RPMI8226 (cell line): ENCODE measurements at regions not wholly inside any gene's neighbourhood (a gene's known extent, or its start where the extent isn't known, plus 50 kb on each side); places are given as distances from the start of the nearest gene placed in this dataset.

Source experiments
- DNase-seq: peaks from one replicate; pipeline ENCODE4 v3.0.0-alpha.2; 2015

DNA sequence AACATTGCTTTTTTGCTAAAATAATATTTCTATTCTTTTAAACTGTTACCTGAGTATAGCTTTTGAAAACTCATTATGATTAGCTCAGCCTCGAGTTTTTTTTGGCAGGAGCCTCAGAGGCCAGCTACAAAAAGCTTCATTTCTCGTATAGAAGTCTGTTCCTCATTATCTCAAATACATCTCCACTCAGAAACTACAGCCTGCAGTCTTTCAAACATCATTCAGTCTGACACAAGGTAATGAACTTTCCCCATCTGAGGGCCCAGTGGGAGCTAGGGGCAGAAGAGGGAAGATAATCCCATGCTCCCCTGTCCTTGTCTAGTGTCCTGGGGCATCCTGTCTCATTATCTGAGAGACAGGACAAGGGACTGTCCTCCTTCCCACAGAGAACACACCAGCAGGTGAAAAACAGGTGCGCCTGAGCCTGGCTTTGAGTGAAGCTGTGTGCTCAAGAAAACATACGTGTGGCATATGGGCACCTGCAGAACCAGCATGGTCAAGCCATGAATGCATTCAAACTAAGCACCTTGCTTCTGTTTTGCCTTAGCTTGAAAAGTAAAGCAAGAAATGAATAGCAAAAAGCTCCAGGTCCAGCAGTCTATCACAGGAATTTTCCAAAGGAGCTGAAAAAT lies 247.5 kb downstream of the MREG start:
- peak; percentile 63 for DNase-seq

DNA sequence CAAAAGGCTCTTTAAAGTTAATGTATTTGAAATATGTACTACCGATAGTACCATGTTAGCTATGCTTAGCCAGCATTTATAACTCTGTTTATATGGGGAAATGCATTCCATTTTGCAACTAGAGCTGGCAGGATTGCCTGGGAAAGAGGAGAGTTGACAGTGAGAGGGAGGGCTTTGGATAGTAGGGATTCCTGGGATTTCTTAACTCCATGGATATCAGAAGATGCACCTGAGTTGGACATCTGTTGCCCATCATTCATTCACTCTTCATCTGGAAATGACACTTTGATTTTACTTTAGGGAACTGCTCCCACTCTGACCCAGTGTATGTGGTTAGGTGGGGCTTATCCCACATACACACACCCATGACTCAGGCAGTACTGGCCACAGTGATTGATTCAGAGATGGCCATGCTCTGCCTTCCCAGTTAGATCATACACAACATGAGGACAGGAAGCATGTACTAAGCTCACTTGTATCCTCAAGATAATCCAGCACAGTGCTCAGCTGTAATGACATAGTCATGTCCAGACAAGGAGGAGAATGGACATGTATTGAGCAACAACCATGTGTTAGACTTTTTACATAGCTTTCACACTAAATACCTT lies 248.8 kb downstream of the MREG start:
- DNase-seq, result no peak

DNA sequence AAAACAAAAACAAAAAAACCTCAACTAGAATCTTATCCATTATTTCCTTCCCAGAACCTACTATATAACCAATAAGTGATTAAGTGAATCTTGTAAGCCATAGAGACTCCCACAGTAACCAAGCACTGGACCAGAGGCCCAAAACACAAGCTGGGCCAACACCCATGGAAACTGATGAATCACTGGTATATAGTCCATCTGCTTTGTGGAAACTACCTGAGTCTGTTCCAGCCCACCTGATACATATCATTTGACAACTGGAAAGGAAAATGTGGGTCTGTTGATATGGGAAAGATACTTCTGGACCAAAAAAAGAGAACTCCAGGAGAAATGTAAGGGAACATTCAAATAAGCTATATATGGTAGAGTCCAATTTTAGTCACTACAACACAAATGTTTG lies 252.8 kb downstream of the MREG start:
- no peak for DNase-seq

DNA sequence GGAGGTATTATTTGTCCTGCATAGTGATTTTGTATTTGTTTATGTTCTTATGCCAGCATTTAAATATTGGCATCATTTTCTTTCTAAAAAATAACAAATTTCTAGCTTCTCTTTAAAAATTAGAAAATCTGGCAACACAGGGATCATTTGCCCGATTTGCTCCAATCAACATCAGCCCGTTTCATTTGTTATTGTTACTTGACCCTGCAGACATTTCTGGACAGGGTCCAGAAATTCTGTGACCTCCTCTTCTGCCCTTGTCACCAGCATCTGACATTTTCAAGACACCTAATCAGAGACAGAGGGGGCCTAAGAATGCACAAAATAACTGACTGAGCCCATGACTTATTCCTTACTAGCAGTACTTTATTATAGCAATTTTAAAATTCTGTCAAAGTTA lies 253.3 kb downstream of the MREG start:
- DNase-seq, result no peak

DNA sequence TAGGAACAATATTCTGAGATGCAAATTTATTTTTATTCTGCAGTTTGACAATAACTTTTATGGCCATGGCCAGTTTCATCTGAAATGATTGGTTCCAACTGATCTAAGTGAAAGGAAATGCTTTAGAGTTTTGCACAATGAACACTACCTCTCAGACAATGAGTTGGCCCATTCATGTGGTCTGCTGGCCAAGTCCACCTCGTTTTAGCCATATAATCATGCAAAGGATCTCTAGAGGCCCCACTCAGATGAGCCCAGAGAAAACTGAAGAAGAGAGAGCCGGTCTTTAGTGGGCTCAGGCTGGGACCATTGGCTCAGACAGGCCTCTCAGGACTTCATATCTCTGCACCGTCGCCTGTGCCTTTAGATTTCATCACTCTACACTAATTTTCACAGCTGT lies 254.7 kb downstream of the MREG start:
- DNase-seq, result no peak

DNA sequence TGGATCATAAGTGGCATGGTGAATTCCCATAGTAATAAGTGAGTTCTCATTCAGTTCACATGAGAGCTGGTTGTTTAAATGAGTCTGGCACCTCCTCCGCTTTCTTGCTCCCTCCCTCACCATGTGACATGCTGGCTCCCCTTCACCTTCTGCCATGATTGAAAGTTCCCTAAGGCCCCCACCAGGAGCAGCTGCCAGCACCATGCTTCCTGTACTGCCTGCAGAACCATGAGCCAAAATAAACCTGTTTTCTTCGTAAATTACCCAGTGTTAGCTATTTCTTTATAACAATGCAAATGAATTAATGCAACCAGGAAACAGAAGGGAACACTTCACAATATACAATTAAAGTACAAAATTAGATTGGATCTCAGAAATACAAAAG lies 257.0 kb downstream of the MREG start:
- DNase-seq, result no peak

DNA sequence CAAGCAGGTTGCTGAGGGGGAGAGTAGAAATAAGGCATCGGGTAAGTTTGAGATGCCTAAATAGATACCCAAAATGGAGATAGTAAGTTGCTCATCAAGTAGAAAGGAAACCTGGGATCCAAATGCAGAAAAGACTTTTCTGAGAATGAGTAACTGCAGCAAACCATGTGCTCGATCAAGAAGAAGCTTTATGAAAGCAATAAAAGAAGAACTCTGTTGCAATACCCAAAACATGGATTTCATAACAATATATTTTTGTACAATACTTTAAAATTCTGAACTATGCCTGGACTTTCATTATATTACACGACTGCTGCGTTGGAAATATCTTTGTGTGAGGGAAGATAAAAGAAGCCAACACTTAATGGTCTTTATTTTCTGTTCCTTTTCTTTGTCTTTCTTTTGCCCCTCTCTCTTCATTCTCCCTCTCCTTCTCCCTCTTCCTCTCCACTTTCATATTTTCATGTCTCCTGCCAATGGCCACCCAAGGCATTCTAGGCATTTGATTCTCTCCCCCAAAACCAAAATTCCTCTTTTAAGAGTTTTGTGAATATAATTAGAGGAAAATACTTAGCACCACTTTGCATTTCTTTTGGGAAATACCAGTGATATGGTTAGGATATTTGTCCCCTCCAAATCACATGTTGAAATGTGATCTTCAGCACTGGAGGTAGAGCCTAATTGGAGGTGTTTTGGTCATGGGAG lies 257.6 kb downstream of the MREG start:
- DNase-seq, result no peak

DNA sequence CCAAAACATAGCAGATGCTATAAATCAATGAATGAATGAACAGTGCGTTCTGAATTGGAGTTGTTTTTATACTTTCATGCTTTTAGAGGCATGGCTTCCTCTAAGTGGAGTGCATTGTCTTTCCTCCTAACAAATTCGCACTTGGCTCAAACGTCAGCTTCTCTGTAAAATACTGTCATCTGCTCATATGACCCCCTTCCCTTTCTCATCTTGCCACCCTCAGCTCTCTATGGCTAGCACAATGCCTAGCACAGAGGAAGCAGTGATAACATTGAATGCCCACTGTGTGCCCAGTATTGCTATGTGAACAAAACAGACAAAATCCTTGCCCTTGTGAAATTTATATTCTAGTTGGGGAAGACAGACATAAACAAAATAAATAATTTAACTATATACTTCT lies 258.8 kb downstream of the MREG start:
- DNase-seq, result no peak

DNA sequence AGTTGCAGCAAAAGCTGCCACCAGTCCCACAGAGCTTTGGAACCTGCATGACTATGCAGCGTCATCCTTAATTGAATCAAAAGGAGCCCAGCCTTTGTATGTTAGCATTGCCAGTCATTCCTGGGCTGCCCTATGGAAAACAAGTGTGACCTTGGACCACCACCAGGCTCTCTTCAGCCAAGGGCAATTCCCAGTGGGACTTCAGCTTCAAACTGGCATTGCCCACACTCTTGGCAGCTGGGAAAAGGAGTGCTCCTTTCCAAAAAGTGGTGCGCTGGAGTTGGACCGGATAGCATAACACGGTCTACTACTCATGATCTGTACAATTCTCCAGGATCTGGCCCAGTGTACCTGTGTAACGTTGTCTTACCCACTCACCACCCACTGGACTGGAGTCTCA lies 259.5 kb downstream of the MREG start:
- no peak for DNase-seq

DNA sequence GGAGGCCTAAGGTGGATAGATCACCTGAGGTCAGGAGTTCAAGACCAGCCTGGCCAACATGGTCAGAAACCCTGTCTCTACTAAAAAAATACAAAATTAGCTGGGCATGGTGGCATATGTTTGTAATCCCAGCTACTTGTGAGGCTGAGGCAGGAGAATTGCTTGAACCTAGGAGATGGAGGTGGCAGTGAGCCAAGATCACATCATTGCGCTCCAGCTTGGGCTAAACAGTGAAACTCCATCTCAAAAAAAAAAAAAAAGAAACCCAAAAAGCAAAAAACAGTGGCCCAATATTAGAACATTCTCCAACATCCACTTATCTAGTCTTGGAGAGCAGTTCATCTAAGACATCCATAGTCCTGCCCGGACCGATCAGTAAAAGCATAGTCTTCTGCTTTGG lies 260.4 kb downstream of the MREG start:
- DNase-seq, result no peak

DNA sequence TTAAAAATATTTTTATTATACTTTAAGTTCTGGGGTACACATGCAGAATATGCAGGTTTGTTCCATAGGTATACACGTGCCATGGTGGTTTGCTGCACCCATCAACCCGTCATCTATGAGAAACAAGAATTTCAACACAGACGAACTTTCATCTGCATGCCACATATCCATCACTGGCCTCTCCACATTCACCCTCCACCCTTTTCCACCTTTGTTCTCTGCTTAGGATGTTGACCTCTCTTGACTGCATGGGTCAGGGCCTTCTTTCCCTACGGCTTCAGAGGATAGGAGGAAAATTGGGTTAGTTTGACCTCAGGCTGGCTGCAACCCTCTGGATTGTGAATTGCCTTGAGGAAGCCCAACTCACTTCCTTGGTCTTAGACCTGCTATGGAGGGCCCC lies 260.9 kb downstream of the MREG start:
- DNase-seq, result no peak

DNA sequence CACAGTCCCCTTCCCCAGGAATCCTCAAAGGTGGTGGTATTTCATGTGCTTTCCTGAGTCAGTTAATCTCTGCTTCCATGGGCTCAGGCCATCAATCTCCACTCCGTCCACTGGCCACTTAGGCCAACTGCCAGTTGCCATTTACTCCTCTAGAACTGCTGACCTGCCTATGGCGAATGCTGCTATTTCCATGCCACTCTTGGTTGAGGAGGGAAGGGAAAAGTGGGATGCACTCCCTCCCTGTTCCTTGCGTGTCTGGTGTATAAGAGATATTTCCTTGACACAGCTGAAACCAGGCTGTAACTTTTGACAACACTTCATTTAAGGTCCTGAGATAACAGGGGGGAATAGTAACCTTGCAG lies 261.5 kb downstream of the MREG start:
- no peak for DNase-seq

DNA sequence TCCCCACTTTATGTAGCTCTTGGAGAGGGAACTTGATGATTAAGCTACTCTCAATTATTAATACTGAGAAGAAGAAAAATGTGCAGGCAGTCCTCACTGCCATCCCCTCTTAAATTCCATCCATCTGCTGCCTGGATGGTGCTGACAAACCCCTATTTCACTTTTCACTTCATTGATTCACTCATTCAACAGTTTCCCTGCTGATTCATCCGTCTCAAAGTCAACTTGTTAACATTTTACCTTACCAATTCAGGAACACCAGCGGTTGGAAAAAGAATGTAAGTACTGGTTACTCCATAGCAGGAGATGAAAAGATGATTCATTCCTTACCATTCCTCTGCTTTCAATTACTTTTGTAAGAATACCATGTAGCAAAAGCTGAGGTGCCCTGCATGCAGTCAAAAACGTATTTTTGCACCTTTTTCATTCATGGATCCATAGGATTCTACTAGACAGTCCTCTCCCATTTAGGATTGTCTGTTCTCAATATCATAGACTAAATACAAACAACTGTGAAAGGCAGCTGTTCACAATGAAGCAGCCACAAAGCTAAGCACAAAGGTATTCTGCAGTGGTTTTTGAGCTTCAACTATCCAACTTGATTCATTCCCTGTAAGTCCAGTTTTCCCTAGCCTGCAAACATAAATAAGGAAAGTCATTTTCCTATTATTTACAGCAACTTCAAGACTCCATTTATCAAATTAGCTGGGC lies 262.0 kb downstream of the MREG start:
- DNase-seq, result no peak

DNA sequence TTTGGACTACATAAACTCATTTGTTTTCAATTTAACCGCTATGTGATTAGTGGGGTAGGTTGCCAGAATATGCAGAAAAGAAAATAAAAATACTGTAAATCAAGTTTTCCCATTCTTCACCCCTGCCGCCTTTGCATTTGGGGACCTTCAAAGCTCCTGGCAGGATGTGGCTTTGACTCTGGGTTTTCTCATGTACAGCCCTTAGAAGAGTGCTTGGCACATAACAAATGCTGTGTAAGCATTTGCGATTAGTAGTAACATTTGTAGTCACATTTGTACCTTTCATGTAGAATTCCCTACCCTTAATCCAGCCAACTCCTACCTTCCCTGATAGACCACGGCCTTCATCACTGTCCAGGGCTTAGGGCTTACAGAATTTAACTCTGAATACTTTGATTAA lies 262.6 kb downstream of the MREG start:
- peak; percentile 31 for DNase-seq

DNA sequence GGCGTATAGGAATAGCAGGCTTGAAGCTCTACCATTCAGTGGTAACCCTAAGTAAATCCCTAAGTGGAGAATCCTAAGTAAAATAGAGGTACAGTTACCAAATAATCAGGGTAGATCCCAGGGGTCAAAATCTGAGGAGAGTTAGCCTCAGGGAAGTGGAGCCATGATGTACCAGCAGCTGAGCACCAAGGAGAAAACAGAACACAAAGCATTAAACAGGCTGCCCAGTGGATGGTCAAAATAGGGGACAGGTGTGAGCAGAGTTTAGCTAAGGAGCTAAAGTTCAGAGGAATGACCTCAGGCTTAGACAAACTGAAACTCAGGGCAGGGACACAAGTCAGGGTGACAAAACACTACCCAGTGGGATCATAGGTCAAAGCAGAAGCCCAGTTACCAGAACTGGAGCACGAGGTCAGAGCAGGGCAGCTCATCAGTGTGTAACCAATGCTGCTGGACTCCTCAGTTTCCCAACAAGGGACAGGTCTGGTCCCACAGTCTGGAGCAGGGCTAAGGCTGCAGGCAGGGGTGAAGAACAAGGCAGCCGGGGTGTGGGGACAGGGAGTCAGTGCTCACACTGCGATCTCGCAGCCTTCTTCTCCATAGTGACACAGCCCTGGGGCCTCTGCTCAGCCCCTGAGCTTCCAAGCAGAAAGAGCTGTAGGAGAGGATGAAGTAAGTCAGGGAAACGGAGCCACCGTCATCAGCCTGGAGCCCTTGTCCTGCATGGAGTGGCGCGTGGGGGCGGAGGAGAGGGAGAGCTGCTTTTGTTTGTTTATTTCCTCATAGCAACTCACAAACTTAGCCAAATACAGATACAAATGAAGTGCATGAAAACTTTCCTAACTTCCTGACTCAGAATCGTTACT lies 264.0 kb downstream of the MREG start:
- no peak for DNase-seq

DNA sequence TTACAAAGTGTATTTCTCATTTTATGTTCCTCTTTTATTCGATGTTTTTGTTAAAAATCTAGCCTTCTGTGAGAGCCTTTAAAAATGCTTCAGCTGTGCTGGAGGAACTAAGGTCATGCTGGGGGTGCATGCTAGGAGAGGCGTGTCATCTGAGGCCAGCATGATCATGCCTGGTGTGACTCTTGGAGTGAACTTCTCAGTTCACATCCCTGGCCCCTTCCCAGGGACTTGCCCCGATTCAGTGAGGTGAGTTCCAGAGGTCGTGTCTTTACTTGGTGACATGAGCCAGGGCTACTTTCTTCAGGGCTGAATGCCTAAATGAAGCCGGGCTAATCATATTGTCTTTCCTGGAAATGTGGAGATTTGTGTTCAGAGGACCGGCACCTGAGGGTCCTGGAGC lies 264.9 kb downstream of the MREG start:
- no peak for DNase-seq

DNA sequence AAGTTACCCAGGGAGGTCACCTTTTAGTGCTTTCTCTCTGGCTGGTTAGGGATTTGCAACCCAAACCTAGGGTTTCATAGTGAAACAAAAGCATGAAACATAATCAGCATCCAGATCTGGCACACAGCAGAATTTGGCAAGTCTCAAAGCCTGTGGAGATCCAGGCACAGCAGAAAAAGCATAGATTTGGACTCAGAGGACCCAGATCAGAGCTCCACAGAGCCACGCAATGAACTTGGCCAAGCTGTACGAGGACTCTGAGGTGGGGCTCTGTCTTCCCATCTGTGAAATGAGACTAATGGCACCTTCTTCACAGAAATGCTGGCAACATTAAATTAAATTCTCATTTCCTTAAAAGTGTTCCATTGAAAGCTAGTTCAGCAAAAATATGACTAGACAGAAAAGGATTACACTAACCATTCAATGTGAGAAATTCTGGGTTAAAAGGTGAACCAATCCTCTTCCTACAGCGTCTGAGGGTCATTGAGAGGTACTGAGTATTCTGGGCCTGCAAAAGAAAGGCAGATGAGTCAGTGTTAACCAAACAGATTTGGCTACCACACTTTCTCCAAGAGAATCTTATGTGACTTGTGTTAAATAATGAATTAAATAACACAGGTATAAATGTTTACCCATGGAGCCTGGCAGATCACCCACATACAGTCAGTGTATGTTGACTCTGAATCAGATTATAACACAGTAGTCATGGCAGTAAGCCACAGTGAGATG lies 266.3 kb downstream of the MREG start:
- DNase-seq, result peak; percentile 19

DNA sequence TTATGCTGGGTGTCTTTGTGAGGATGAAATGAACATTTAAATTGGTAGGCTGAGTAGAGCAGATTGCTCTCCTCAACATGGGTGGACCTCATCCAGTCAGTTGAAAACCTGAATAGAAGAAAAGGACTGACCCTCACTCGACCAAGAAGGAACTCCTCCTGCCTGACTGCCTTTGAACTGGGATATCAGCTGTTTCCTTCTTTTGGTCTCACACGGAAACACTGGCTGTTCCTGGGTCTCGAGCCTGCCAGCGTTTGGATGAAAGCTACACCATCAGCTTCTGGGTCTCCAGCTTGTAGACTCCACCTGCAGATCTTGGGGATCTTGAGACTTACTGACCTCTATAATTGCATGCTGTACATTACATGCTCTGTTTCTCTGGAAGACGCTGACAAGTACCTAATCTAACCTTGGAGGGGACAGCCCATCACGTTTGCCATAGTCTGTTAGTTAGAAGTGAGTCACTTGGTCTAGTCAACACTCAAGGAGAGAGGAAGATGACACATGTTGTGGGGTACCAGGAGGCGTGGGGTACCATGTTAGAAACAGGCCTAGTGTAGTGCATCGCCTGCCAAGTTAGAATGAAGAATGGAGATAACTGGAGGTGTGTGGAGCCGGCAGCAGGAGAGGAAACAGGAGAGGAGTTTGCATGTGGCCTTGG lies 267.0 kb downstream of the MREG start:
- no peak for DNase-seq

DNA sequence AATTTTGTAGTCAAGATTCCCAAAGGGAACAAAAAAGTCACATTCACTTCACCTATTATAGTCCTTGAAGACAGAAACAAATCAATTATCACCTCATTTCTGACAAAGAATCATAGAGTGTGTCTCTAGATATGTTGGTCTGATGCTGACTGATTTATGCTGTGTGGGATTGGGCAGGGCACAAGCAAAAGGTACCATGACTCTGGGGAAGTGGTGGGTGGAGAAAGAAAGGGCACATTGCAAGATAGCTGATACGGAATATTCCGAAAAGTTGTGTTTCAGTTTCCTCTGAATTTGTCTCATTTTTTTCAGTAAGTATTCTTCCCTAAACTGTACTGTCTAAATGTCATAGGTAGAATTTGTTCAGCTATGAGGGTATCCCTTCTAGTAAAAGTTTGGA lies 268.0 kb downstream of the MREG start:
- no peak for DNase-seq

DNA sequence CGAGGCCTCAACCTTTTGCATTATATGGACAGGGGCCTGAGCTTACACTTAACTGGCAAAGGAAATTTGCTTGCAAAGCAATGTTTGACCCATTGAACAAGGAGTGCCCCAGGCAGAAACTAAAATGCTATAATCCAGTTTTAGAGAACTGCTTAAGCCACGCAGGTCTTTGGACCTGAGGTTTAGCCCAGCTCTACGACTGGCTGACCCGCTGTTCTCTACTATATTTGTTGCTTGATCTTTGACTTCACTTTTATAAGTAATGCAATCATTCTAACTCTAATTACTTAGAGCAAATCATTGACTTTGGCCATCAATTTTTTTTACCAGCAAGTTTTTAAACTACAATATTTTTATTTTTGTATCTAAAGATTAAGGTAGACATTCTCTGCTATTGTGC lies 268.8 kb downstream of the MREG start:
- no peak for DNase-seq

DNA sequence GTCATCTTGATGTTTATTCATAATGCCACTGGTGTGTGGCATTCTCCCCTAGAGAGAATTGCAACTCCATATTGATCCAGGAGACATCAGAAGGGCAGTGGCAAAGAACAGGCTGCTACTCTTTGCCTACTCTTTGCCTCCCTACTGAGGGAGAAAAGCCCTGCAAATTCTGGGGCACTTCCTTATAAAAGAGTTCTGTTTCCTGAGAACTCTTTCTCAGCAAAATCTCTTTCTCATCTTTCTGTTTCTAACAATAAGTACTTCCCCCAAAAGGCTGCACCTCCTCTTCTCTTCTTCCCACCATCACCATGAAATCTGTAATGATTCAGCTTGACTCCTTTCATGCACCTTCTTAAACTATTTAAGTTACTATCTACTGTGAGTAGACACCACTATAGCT lies 270.3 kb downstream of the MREG start:
- no peak for DNase-seq

DNA sequence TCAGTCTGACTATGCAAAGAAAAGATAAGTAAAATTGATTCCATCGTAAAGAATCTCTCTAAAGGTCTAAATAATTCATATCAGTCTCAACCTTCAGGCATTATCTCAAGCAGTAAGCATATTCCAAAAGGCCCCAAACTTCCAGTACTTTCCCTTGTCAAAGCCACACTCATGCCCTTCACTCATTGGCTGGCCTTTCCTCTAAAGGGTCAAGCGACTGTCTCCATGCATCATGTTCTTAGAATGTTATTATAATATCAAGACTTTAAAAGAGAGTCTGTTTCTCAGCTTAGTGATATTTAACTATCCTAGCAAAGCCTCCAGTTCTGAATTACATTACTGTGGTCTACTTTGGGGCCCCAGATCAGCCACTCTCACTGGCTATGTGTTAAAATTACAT lies 271.3 kb downstream of the MREG start:
- DNase-seq, result no peak
